H1 (cell line): ENCODE measurements at regions not wholly inside any gene's neighbourhood (a gene's known extent, or its start where the extent isn't known, plus 50 kb on each side); places are given as distances from the start of the nearest gene placed in this dataset.

Experiments
- EZH2 ChIP-seq: fragments of 200-600 bp; sonication (generic); IDR thresholded peaks from 2 replicates; pipeline ENCODE4 v1.7.1; 2012; ENCODE audit warnings: low read depth, mild to moderate bottlenecking, moderate library complexity, low read length, inconsistent platforms; ENCODE audit not compliant: severe bottlenecking
- TF ChIP-seq, protein P1 (sequence below), 3 experiments: IDR thresholded peaks; 1 replicate in 2 of 3; 2 replicates in 1 of 3; pipeline versions ENCODE4 v1.5.1 to v1.6.1; 2011; ENCODE audit warnings: low read length in 3 of 3, mild to moderate bottlenecking in 3 of 3, inconsistent platforms in 2 of 3, low read depth in 1 of 3, moderate library complexity in 1 of 3; ENCODE audit not compliant: insufficient read depth in 1 of 3; ENCODE audit errors: control extremely low read depth in 1 of 3

- TF ChIP-seq EZH2, result no peak
- TF ChIP-seq, protein P1, sequence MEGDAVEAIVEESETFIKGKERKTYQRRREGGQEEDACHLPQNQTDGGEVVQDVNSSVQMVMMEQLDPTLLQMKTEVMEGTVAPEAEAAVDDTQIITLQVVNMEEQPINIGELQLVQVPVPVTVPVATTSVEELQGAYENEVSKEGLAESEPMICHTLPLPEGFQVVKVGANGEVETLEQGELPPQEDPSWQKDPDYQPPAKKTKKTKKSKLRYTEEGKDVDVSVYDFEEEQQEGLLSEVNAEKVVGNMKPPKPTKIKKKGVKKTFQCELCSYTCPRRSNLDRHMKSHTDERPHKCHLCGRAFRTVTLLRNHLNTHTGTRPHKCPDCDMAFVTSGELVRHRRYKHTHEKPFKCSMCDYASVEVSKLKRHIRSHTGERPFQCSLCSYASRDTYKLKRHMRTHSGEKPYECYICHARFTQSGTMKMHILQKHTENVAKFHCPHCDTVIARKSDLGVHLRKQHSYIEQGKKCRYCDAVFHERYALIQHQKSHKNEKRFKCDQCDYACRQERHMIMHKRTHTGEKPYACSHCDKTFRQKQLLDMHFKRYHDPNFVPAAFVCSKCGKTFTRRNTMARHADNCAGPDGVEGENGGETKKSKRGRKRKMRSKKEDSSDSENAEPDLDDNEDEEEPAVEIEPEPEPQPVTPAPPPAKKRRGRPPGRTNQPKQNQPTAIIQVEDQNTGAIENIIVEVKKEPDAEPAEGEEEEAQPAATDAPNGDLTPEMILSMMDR (IDR thresholded peaks at IDR 0.05; ENCODE audit: control extremely low read depth in 1 of 3, insufficient read depth in 1 of 3, low read depth in 1 of 3, low read length in 3 of 3), result no peak
Observed at GRCh38 chr21:18542081-18542480, 138.5 kb upstream of the TMPRSS15 start.
